GM19035 (cell line): ENCODE measurements at regions not wholly inside any gene's neighbourhood (a gene's known extent, or its start where the extent isn't known, plus 50 kb on each side); places are given as distances from the start of the nearest gene placed in this dataset.
"Not testable (repeated sequence)": the region's sequence is repeated elsewhere in the genome, so short reads cannot be mapped to it uniquely, and the experiment has no call there.

Experiments
- ATAC-seq: cut with Tn5 transposase; IDR thresholded peaks from one replicate; pipeline ENCODE4 v1.9.1; 2021; ENCODE audit not compliant: unreplicated experiment

DNA sequence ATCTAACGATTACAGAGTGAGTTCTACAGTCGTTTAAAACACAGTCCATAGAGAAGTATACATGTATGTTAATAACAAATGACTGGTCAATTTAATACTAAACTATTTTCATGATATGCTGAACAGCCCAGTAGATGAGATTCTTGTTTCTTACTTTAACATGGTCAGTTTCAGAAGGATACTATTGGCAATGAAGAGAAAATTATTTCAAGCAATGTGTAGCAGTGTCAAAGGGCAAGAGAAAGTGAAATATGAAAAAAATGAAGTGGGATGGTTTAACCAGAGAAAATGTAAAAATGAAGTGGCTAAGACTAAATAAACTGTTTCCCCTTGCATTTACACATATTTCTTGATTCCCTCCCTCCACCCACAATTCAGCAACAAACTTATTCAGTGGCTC lies 192.1 kb upstream of the TTC14 start:
- ATAC-seq = no peak

DNA sequence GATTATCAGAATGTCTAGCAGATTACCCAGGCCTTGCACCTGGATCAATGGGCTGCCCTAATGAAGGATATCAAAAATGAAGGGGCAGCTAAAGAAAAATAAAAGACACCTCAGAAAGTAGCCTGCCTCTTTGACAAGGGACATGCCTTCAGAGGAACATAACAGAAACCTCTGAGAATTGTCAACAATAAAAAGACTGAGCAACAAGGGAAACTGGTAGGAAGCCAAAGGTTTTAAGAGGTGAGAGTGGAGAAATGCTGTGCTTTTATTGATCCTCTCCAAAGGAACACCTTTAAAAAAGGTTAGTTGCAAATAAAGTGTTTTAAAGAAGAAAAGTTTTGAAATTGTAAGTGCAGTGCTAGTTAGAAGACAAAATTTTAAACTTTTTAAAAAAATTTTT lies 187.8 kb upstream of the TTC14 start:
- ATAC-seq = no peak

DNA sequence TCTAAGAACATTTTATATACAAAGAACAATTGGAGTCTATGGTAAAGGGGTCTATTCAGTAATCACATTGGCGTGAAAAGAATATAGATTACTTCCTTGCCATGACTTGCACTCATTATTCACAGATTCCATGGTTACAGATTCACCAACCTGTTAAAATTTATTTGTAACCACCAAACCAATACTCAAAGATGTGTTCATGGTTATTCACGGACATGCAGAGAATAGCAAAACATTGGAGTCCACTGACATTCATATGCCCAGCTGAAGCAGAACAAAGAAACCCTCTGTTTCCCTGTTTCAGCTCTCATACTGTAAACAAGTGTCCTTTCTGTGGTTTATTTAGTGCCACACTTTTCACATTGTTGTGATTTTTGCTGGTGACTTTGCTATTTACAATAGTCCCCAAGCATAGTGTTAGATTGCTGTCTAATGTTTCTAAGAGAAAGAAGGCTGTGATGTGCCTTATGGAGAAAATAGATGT lies 185.8 kb upstream of the TTC14 start:
- ATAC-seq = no peak

DNA sequence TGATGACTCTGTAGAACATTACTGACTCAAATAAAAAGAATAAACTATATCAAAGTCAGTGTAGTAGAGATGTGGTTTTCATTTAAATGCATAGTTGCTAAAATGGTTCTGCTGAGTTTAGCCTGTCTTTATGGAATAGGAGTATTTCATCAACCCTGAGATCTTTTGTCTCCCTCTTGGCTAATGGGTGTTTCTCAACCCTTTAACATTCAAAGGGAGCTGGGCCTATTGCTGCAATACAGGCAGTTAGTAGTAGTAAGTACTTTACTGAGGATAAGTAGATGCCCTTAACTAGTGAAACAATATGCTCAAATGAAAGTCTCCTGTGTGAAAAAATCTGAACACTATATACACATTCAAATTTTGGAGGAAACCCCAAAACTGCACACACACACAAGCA lies 184.7 kb upstream of the TTC14 start:
- ATAC-seq = no peak

DNA sequence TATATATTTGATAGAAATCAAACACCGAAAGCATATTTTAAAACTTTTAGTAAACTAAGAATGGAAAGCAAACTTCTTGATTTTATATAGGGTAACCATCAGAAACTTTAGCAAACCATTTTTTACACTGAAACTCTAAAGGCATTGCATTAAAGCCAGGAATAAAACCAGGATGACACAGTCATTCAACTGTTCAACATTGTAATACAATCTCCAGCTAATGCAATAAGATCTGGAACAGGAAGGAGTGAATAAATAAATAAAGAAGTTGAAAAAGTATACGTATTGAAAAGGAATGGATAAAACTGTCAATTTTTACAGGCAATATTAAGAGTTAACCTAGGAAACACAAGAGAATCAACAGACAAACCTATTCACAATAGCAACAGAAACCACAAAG lies 181.9 kb upstream of the TTC14 start:
- ATAC-seq = no peak

DNA sequence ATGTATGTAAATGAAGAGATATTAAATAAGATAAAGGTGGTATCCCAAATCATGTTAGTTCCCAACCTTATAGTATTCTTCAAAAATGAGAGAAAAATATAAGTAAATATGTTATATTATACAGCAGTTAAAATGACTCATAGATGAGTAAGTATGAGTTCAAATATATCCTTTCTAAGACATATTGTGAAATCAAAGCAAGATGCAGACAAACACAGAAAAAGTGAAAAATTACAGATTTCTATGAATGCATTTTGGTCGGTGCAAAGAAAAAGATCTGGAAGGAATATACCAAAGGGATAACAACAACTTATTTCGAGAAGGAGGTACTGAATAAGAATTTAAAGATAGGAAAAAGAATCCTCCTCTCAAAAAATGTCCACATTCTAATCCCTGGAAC lies 181.2 kb upstream of the TTC14 start:
- ATAC-seq = no peak

DNA sequence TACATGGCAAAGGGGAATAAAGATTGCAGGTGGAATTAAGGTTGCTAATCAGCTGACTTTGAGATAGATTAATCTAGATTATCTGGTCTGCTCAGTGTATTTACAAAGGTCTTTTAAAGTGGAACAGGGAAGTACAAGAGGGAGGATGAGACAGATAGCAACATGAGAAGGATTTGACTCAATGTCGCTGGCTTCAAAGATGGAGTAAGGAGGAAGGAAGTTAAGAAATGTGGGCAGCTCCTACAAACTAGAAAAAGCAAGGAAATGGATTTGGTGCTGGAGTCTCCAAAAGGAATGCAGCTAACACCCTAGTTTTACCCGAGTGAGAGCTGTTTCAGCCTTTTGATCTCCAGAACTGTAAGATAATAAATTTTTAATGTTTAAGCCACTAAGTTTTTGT lies 180.7 kb upstream of the TTC14 start:
- ATAC-seq = no peak

DNA sequence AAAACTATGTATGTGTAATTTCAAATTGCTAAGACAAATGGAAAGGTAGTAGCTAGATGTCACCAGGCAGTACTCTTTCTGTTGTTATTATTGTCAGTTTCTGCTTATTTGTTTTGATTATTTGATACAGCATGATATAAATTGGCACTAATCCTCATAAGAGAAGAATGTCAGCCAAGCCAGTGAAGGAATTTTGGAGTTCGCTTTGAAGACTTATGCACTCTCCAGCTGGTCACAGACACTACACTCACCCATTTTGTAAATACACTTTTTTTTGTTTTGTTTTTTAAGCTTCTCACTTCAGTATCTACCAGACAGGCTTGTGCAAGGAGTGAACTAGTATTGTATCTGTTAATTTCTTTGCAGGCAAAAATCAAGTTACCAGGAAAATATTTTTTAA lies 180.2 kb upstream of the TTC14 start:
- no peak for ATAC-seq

DNA sequence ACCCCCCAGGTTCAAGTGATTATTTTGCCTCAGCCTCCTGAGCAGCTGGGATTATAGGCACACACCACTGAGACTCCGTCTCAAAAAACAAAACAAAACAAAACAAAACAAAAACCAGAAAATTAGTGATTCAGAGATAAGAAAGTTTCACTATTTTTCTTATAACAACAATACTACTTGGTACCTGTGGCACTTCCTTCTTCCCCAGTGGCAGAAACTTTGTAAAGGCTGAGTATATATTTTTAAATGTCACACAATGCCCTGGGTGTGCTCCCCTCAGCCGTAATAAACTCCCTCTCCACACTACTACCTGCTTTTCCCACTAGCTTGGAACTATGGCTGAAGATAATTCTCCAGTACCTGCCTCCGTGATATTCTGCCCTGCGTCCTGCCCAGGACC lies 177.7 kb upstream of the TTC14 start:
- ATAC-seq = not testable (repeated sequence)

DNA sequence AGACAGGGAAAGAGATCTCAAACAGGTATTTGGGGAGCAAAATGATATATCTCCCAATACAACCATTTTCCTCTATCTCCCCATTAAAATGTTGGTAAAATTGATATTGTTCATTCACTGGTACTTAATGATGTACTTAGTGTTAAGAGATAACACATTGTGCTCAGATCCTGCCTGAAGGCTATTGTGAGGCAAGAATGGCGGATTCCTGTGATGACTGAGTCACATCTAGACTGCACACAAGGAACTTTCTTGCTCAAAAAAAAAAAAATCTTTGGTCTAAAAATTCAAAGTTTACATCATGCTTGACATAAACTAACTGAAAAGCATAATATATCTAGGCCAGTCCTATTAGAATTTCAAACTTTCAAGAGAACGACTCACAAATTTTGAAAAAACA lies 171.1 kb upstream of the TTC14 start:
- ATAC-seq = no peak

DNA sequence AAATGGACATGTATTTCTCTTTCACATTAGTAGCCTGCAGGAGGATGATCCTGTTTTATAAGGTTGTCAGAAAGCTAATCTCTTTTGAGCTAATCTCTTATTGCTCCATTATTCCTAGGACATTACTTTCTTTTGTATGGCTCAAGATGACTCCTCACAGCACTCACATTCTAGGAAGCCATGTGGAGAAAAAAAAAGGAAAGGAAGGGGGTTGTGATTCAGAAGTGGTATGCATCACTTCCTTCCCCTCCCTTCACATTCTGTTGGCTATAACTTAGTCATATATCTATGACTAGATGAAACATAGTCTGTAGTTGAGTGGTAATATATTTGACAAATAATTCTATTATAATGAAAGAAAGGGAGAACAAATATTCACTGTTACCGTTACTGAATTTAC lies 168.8 kb upstream of the TTC14 start:
- no peak for ATAC-seq

DNA sequence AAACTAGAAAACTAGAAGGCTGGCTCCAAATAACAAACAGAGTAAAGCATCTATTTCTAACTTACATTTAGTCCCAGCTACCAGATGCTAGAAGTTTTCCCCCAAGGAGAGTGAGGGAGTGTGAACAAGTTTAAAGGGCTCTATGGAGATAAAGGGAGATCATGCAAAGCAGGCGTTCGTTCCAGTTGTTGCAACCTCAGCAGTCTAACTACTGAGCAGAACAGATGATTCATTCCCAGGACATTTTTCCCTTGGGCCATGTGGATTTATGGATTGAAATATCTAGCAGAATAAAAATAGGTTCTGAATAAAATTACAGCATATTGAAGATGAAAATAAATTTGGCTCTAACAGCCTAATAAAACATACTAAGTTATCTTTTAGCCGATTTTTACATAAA lies 154.8 kb upstream of the TTC14 start:
- ATAC-seq = no peak

DNA sequence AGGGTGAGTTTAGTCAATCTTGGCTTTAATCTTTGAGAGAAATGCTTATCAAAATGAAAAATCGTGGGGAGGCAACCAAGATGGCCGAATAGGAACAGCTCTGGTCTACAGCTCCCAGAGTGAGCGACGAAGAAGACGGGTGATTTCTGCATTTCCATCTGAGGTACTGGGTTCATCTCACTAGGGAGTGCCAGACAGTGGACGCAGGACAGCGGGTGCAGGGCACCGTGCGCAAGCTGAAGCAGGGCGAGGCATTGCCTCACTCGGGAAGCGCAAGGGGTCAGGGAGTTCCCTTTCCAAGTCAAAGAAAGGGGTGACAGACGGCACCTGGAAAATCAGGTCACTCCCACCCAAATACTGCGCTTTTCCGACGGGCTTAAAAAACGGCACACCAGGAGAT lies 153.6 kb upstream of the TTC14 start:
- not testable (repeated sequence) for ATAC-seq

DNA sequence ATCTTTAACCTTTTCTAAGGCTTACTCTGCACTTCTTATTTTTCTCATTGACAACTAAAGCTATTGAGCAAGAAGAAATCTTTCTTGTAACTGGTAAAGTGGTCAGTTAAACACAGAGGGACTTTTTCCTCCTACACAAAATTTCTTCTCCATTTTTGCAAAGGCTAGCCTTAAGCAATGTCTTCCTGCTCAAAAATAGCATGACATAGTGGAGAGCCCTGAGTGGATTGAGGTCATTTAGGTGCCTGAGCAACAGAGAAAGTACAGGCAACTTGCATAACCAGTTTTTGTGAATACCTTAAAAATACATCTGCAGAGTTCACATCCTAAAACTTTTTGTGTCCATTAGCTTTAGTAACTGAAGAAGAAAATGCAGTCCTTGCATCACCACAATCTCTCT lies 144.7 kb upstream of the TTC14 start:
- ATAC-seq = no peak

DNA sequence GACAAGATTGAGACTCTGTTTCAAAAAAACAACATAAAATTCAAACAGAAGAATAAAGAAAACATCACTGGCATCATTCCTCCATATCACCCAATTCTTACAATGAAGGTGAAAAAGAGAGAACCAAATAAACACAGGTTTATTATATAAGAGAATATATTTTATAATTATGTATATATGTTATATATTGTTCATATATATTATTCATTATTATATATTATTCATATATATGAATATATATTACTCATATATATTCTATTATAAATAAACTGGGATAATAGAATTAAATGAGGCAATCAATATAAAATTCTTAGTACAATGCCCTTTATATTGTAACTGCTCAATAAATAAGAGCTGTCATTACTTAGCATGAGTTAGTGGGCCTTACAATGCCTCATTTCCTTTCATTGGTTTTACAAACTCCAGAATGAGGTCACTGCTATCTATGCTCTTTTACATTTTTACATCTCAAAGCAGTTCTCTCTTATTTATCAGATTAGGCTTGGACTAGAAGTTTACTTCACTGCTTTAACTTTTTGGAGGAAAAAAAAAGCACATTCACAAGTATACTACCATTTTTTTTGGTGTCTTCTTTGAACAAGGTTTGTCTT lies 135.5 kb upstream of the TTC14 start:
- ATAC-seq = no peak

DNA sequence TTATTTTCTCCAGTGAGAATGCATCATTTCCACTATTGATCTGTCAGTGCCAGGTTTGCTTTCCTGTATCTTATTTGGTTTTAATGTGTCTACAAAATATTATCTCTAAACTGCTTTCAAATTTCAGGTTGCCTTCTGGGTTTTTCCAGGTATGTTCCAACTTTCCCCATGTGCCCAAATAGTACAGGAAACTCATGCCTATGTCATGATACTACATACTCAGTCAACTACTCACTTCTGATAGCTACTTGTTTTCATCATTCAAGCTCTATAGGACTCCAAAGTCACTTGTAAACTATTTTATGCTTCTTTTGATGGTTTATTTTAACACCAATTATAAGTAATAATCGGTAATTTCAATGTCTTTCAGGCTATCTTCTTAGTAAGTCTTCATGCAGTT lies 134.8 kb upstream of the TTC14 start:
- ATAC-seq = no peak

DNA sequence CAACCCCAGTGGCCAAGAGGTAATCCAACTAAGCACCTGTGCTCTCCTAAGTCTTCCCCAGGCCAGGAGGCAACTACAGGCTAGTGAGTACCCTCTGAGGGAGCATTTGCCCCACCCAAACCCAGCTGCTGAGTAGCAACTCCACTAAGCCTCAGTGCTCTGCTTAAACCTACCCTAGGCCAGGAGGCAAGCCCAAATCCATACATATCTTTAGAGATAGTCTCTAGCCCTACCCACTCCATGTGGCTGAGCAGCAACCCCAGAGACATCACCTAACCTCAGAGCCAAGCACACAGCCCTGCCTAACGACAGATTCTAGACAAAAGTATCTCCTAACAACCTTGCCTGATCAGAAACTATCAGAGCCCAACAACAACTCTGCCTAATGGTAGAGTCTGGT lies 132.8 kb upstream of the TTC14 start:
- no peak for ATAC-seq

DNA sequence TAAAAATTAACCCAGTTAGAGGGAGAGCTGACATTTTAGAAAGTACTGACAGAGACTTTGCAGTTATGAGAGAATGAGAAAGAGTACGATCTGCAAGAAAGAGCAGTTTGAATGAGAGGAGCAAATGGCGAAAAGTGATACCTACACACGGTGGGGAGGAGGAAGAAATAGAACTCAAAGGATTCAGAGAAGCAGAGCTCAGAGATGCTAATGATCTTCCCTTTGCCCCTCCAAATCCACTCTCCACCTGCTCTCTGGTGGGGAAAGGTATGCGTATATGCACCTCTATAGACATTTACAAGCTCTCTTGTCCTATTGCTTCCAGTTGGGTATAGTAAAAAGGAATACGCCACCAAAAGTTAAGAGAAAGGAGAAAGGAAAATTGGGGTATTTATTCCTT lies 123.3 kb upstream of the TTC14 start:
- ATAC-seq = no peak

DNA sequence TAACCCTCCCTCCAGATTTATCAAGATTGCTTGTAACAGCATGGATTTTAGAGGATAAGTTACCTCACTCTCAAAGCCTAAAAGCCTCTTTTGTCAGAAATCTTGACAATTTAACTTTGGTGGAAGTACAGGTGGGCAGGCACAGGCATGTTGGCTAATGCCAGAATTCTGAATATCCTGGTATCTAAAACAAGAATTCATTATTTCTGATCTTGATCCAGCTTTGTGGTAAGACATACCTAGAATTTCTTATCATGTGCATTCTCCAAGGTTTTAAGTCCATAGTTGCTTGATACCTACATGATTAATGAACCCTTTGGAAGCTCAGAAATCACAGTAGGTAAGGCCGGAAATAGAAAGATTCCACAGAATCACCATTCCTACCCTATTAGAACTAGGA lies 109.9 kb upstream of the TTC14 start:
- ATAC-seq = no peak

DNA sequence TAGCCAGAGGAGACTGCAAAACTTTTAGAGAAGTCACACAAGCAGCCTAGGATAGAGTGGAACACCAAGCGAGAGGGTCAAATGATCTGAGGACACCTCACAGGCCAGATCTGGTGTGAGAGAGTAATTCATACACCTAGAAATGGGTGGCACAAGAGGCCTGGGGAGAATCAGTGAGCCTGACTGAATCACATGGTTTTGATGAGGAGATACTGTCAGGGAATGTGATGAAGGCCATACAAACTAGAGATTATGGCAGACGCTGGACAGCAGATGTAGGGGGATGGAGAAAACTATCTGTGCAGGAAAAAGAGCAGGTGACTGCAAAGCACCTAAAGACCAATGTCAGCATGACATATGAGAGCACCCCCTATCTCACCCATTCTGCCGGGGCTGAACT lies 105.0 kb upstream of the TTC14 start:
- ATAC-seq = no peak

DNA sequence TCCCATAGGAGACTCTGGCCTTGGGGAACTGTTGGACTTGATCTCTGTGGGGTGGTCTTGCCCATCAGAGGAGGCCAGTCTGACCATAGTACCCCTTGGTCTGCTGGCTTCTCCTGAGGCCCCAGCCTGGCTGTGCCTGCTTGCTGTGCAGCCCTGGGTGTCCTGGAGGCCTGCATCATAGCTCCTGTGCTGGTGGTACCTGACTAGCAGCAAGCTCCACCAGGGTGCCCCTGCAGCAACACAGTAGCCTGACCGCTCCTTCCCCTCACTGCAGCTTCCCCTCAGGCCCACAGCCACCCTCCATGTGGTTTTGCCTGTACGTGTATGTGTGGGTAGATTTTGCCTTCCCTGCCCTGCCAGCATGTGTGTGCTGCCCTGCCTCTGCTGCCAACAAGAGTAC lies 85.6 kb upstream of the TTC14 start:
- no peak for ATAC-seq

DNA sequence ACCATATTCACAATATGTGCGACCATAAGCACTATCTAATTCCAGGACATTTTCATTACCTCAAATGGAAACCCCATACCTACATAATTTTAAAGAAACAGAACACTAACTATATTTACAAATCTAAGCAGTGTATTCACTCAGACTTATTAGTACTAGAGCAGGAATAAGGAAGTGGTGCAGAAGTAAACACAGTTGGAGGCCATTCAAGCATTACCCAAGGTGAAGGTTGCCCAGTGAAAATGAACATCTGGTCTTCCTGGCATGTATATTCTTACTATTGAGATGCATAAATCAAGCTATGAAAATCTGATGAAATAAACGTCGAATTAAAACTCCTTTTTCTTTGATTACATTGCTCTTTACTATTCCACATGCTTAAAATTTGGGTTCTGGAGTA lies 78.9 kb upstream of the TTC14 start:
- ATAC-seq = no peak

DNA sequence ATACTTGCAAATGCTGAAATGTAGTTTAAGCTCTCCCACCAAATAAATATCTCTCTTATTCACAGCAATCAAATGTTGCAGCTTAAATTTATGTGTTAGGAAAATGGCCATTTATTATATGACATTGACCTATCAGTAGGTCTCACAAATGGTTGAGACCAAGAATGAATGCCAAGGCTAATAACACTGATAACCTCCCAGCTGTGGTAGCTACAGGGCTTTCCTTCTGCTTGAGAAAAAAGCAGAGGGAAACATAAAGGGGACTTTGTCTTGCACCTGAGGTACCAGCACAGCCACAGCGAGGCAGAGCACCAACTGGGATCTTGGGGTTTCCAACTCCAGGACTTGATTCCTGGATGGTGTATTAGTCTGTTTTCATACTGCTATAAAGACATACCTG lies 73.1 kb upstream of the TTC14 start:
- ATAC-seq = no peak

DNA sequence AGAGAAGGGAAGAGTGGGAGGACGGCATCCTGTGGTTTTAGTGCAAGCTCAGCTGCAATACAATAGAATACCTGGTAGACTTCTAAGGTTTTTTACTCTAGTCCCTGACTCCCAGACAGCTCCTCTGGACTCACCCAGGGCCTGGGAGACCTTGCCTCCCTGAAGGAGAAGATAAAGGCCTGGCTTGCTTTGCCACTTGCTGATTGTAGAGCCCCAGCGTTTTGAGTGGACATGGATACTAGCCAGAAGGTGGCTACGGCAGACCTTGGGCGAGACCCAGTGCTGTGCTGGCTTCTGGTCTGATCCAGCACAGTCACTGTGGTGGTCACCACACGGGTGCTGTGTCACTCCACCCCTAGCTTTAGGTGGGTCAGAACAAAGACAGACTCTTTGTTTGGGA lies 72.2 kb upstream of the TTC14 start:
- no peak for ATAC-seq
